ENCODE measurements at regions not wholly inside any gene's neighbourhood (a gene's known extent, or its start where the extent isn't known, plus 50 kb on each side); places are given as distances from the start of the nearest gene placed in this dataset.

- H3K27me3 ChIP-seq, result no peaks in the 10 kb centered on the region
- 71% methylated on average over 4 of the region's 5 CpGs for WGBS (ENCODE audit: insufficient coverage, low coverage, low lambda C conversion rate, missing lambda C conversion rate)
- H3K4me1 ChIP-seq, result no peaks in the 10 kb centered on the region
- TF ChIP-seq POLR2A (IDR thresholded peaks at IDR 0.05) (no peak), CTCF (IDR thresholded peaks at IDR 0.05) (no peak)
- ATAC-seq, result no peak
- H3K4me3 ChIP-seq, result no peak overlapping the region
- no peak overlapping the region for H3K27ac ChIP-seq
- intact Hi-C loops (cut with DNase I), result no loop called here
- H3K9me3 ChIP-seq, result no peaks in the 10 kb centered on the region
- no peak for DNase-seq
- H3K36me3 ChIP-seq, result no peaks in the 10 kb centered on the region
Measured at GRCh38 chr19:28201462-28201943, 1011.4 kb downstream of the UQCRFS1 start.

GRCh38 chr19:28199323-28199722, 1013.6 kb downstream of the UQCRFS1 start:
- Histone ChIP-seq H3K9me3 (no peaks in the 10 kb centered on the region), H3K27me3 (no peaks in the 10 kb centered on the region), H3K36me3 (no peaks in the 10 kb centered on the region), H3K27ac (no peak overlapping the region), H3K4me3 (no peak overlapping the region), H3K4me1 (no peaks in the 10 kb centered on the region)
- intact Hi-C loops (cut with DNase I), result no loop called here
- 53% methylated on average over 6 of the region's 6 CpGs for WGBS (ENCODE audit: insufficient coverage, low coverage, low lambda C conversion rate, missing lambda C conversion rate)
- TF ChIP-seq CTCF (IDR thresholded peaks at IDR 0.05) (no peak), POLR2A (IDR thresholded peaks at IDR 0.05) (no peak)
- DNase-seq (no peak), ATAC-seq (no peak)

- no peak overlapping the region for H3K27ac ChIP-seq
- no peak overlapping the region for H3K4me3 ChIP-seq
- H3K9me3 ChIP-seq, result no peaks in the 10 kb centered on the region
- 38% methylated on average over 2 of the region's 7 CpGs for WGBS (ENCODE audit: insufficient coverage, low coverage, low lambda C conversion rate, missing lambda C conversion rate)
- TF ChIP-seq POLR2A (IDR thresholded peaks at IDR 0.05) (no peak), CTCF (IDR thresholded peaks at IDR 0.05) (no peak)
- intact Hi-C loops (cut with DNase I), result no loop called here
- DNase-seq (no peak), ATAC-seq (no peak)
- H3K36me3 ChIP-seq, result no peaks in the 10 kb centered on the region
- no peaks in the 10 kb centered on the region for H3K27me3 ChIP-seq
- H3K4me1 ChIP-seq, result no peaks in the 10 kb centered on the region
Measured at GRCh38 chr19:28196961-28197360, 1016.0 kb downstream of the UQCRFS1 start.

DNA sequence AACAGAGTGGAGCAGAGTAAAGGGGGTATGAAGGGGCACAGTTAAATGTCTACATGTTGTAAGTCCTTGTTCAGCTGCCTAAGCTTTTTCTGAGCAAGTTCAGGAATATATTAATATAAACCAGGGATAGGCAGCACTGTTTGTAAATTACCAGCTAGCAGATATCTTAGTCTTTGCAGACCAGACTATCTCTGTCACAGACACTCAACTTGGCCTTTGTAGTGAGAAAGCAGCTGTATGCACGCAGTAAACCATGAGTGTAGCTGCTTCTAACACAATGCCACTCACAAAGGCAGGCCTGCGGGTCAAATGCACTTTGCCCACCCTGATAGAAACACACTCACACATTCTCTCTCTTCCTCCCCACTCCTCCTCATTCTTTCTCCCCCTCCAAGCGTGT, 1016.9 kb downstream of the UQCRFS1 start:
- no peaks in the 10 kb centered on the region for H3K27me3 ChIP-seq
- H3K27ac ChIP-seq, result no peak overlapping the region
- DNase-seq, result no peak
- no peaks in the 10 kb centered on the region for H3K36me3 ChIP-seq
- ATAC-seq, result no peak
- intact Hi-C loops (cut with DNase I), result no loop called here
- WGBS (ENCODE audit: insufficient coverage, low coverage, low lambda C conversion rate, missing lambda C conversion rate), result 33% methylated on average over 3 of the region's 3 CpGs
- TF ChIP-seq POLR2A (IDR thresholded peaks at IDR 0.05) (no peak), CTCF (IDR thresholded peaks at IDR 0.05) (no peak)
- H3K9me3 ChIP-seq, result no peaks in the 10 kb centered on the region
- H3K4me3 ChIP-seq, result no peak overlapping the region
- no peaks in the 10 kb centered on the region for H3K4me1 ChIP-seq

DNA sequence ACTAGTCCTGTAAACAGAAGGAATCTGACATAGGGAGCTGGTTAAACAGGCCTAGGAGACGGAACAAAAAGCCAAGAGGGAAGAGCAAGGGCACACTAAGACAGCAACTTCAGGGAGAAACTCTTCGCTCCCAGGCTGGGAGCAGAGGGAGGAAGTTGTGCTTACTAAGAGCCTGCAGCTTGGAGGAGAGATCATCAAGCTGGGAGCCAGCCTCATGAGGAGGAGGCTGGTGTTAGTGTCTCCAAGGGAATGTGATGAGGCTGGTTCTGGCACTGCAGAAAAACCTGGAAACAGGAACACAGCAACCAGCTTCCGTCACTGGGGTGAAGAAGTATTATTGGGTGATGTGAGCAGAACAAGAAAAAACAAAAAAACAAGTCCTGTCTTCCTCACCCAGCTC, 1027.3 kb downstream of the UQCRFS1 start:
- DNase-seq, result no peak
- no peaks in the 10 kb centered on the region for H3K9me3 ChIP-seq
- whole genome bisulfite sequencing (ENCODE audit: insufficient coverage, low coverage, low lambda C conversion rate, missing lambda C conversion rate), result 36% methylated on average over 2 of the region's 3 CpGs
- no peaks in the 10 kb centered on the region for H3K27me3 ChIP-seq
- TF ChIP-seq CTCF (IDR thresholded peaks at IDR 0.05), result no peak
- TF ChIP-seq POLR2A (IDR thresholded peaks at IDR 0.05), result no peak
- H3K27ac ChIP-seq, result no peak overlapping the region
- H3K4me3 ChIP-seq, result no peak overlapping the region
- no peaks in the 10 kb centered on the region for H3K36me3 ChIP-seq
- no peak for ATAC-seq
- H3K4me1 ChIP-seq, result no peaks in the 10 kb centered on the region
- intact Hi-C loops (cut with DNase I), result no loop called here
